GM21723 (cell line): ENCODE measurements at regions not wholly inside any gene's neighbourhood (a gene's known extent, or its start where the extent isn't known, plus 50 kb on each side); places are given as distances from the start of the nearest gene placed in this dataset.

Experiments used
- ATAC-seq: cut with Tn5 transposase; IDR thresholded peaks from one replicate; pipeline ENCODE4 v1.9.1; 2021; ENCODE audit warnings: mild to moderate bottlenecking, moderate library complexity; ENCODE audit not compliant: unreplicated experiment

GRCh38 chr16:80366023-80366422 lies 174.8 kb upstream of the DYNLRB2 start:
- ATAC-seq = no peak

GRCh38 chr16:80362816-80363215 lies 178.0 kb upstream of the DYNLRB2 start:
- ATAC-seq = no peak

- no peak for ATAC-seq
Measured at GRCh38 chr16:80356365-80356764, 184.4 kb upstream of the DYNLRB2 start.

GRCh38 chr16:80355335-80355734 lies 185.5 kb upstream of the DYNLRB2 start:
- no peak for ATAC-seq

GRCh38 chr16:80350061-80350460 lies 190.7 kb upstream of the DYNLRB2 start:
- ATAC-seq = no peak

- ATAC-seq = no peak
Measured at GRCh38 chr16:80347900-80348299, 192.9 kb upstream of the DYNLRB2 start.

GRCh38 chr16:80347002-80347401 lies 193.8 kb upstream of the DYNLRB2 start:
- ATAC-seq = no peak

GRCh38 chr16:80346111-80346632 lies 194.6 kb upstream of the DYNLRB2 start:
- ATAC-seq = peak; percentile 54

- ATAC-seq = no peak
Measured at GRCh38 chr16:80345701-80346100, 195.1 kb upstream of the DYNLRB2 start.

GRCh38 chr16:80344570-80344969 lies 196.2 kb upstream of the DYNLRB2 start:
- ATAC-seq = no peak

- no peak for ATAC-seq
Measured at GRCh38 chr16:80341263-80341662, 199.5 kb upstream of the DYNLRB2 start.

- no peak for ATAC-seq
Measured at GRCh38 chr16:80337786-80338185, 203.0 kb upstream of the DYNLRB2 start.

- ATAC-seq = no peak
Measured at GRCh38 chr16:80330803-80331202, 210.0 kb upstream of the DYNLRB2 start.

- ATAC-seq = no peak
Measured at GRCh38 chr16:80330150-80330549, 210.6 kb upstream of the DYNLRB2 start.

- no peak for ATAC-seq
Measured at GRCh38 chr16:80327740-80328139, 213.1 kb upstream of the DYNLRB2 start.

- no peak for ATAC-seq
Measured at GRCh38 chr16:80324371-80324770, 216.4 kb upstream of the DYNLRB2 start.

GRCh38 chr16:80323808-80324195 lies 217.0 kb upstream of the DYNLRB2 start:
- no peak for ATAC-seq

- no peak for ATAC-seq
Measured at GRCh38 chr16:80323187-80323807, 217.5 kb upstream of the DYNLRB2 start.

GRCh38 chr16:80319181-80319580 lies 221.6 kb upstream of the DYNLRB2 start:
- ATAC-seq = no peak

- no peak for ATAC-seq
Measured at GRCh38 chr16:80318107-80318506, 222.7 kb upstream of the DYNLRB2 start.

GRCh38 chr16:80317599-80318037 lies 223.2 kb upstream of the DYNLRB2 start:
- ATAC-seq = no peak

GRCh38 chr16:80317116-80317515 lies 223.7 kb upstream of the DYNLRB2 start:
- no peak for ATAC-seq

- ATAC-seq = no peak
Measured at GRCh38 chr16:80314042-80314441, 226.8 kb upstream of the DYNLRB2 start.
